AG04450 (cell line): ENCODE measurements at regions not wholly inside any gene's neighbourhood (a gene's known extent, or its start where the extent isn't known, plus 50 kb on each side); places are given as distances from the start of the nearest gene placed in this dataset.

ENCODE experiments used
- CTCF ChIA-PET: fragments of 300-600, 350-600 bp; formaldehyde crosslinking; extraction: SDS; loops from one replicate; lab custom pipeline; 2022; ENCODE audit warnings: antibody characterized with exemption, inconsistent platforms; lab: Charles Lee
- POLR2A ChIA-PET: fragments of 350-600 bp; formaldehyde crosslinking; extraction: SDS; loops from one replicate; lab custom pipeline; 2021; ENCODE audit warnings: antibody characterized with exemption, inconsistent platforms; lab: Yijun Ruan, JAX
- DNase-seq: peaks from one replicate; pipeline ENCODE4 v3.0.0-alpha.2; 2011; ENCODE audit warnings: low read depth, low spot score
- H3K27ac ChIP-seq: one replicate; pipeline ENCODE4 v1.5.1; 2012; ENCODE audit warnings: low read depth, low read length, control low read depth
- H3K27me3 ChIP-seq: one replicate; pipeline ENCODE4 v1.6.0; 2012; ENCODE audit warnings: low read length; ENCODE audit not compliant: control insufficient read depth, insufficient read depth
- H3K4me3 ChIP-seq: 2 replicates; pipeline ENCODE4 v1.5.1; 2011; ENCODE audit warnings: mild to moderate bottlenecking, low read depth, low read length, control low read depth
- H3K9me3 ChIP-seq: 2 replicates; pipeline ENCODE4 v1.5.1; 2012; ENCODE audit warnings: low read length; ENCODE audit not compliant: control insufficient read depth, insufficient read depth
- CTCF ChIP-seq: IDR thresholded peaks from 2 replicates; pipeline ENCODE4 v1.5.1; 2011; ENCODE audit warnings: low read depth, low read length, control low read depth, inconsistent platforms

DNA sequence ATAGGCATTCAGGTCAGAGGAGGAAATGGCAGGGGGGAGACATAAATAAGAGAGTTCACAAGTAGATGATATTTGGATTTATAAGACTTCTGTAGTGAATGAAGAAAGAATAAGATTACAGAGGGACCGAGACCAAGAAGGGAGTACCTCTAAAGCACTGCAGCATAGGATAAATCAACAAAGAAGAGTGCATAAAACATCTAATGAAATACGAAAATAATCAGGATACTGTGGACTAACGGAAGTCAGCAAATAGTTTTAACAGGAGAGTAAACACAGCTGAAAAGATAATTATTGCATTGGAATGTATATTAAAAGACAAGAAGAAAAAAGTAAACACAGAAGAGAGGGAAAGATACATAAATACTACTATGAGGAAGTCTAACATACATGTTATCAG, 921.9 kb upstream of the PRMT6 start:
- ChIA-PET POLR2A (no interaction called here), CTCF (no interaction called here)
- peaks cover 4% of the 10 kb centered on the region for H3K9me3 ChIP-seq
- TF ChIP-seq CTCF = no peak
- no peak overlapping the region for H3K27ac ChIP-seq
- H3K27me3 ChIP-seq = no peaks in the 10 kb centered on the region
- DNase-seq = no peak
- H3K4me3 ChIP-seq = no peak overlapping the region

DNA sequence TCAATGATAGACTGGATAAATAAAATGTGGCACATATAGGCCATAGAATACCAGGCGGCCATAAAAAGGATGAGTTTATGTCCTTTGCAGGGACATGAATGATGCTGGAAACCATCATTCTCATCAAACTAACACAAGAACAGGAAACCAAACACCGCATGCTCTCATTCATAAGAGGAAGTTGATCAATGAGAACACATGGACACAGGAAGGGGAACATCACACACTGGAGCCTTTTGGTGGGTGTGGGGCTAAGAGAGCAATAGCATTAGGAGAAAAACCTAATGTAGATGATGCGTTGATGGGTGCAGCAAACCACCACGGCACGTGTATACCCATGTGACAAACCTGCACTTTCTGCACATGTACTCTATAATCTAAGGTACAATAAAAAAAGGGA, 883.4 kb upstream of the PRMT6 start:
- no peaks in the 10 kb centered on the region for H3K27me3 ChIP-seq
- no peak overlapping the region for H3K27ac ChIP-seq
- H3K9me3 ChIP-seq = no peaks in the 10 kb centered on the region
- H3K4me3 ChIP-seq = no peak overlapping the region
- ChIA-PET POLR2A (no interaction called here), CTCF (no interaction called here)
- TF ChIP-seq CTCF = no peak
- no peak for DNase-seq

GRCh38 chr1:106178791-106179190, 877.7 kb upstream of the PRMT6 start:
- no peaks in the 10 kb centered on the region for H3K27me3 ChIP-seq
- CTCF ChIA-PET = no interaction called here
- POLR2A ChIA-PET = no interaction called here

DNA sequence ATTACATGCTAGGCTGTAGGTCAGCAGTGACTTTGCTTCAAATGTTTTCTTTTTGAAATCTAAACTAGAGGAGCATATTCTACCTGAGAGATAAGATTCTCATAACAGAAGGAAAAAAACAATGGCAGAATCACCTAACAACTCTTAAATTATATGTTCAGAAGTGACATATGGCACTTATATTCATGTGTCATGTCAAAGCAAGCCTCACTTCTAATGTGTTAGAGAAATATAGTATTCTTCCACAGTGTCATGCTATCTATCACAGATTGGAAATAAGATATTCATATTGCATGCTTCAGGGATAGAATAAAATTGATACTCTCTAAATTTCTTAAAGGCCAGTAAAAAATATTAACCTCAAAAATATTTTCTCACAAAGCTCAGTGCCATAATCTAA, 874.6 kb upstream of the PRMT6 start:
- no peak for TF ChIP-seq CTCF
- CTCF ChIA-PET = no interaction called here
- Histone ChIP-seq H3K27me3 (no peaks in the 10 kb centered on the region), H3K27ac (no peak overlapping the region), H3K4me3 (no peak overlapping the region), H3K9me3 (peaks cover 10% of the 10 kb centered on the region; the same call in 1 of the 2 replicates)
- no peak for DNase-seq
- POLR2A ChIA-PET = no interaction called here

More at GRCh38 chr1:106178791-106179190, 877.7 kb upstream of the PRMT6 start:
- no peak for DNase-seq
- Histone ChIP-seq H3K4me3 (no peak overlapping the region), H3K27ac (no peak overlapping the region), H3K9me3 (peaks cover 5% of the 10 kb centered on the region; the same call in 1 of the 2 replicates)
- no peak for TF ChIP-seq CTCF

DNA sequence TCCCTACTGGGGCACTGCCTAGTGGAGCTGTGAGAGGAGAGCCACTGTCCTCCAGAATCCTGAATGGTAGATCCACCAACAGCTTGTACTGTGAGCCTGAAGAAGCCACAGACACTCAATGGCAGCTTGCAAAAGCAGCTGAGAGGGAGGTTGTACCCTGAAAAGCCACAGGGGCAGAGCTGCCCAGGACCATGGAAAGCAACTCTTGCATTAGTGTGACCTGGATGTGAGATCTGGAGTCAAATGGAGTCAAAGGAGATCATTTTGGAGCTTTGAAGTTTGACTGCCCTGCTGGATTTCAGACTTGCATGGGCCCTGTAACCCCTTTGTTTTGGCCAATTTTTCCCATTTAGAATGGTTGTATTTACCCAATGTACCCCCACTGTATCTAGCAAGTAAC, 871.4 kb upstream of the PRMT6 start:
- POLR2A ChIA-PET = no interaction called here
- Histone ChIP-seq H3K27me3 (no peaks in the 10 kb centered on the region), H3K9me3 (peaks cover 15% of the 10 kb centered on the region; the same call in 1 of the 2 replicates), H3K4me3 (no peak overlapping the region), H3K27ac (no peak overlapping the region)
- no peak for DNase-seq
- CTCF ChIA-PET = no interaction called here
- TF ChIP-seq CTCF = no peak
